Endothelial cell of umbilical vein (primary cell): ENCODE measurements at regions not wholly inside any gene's neighbourhood (a gene's known extent, or its start where the extent isn't known, plus 50 kb on each side); places are given as distances from the start of the nearest gene placed in this dataset.

Source experiments
- BruUV-seq: library from RNA; stranded (reverse); fragments of 400-500 nt; replicated peaks from 2 replicates; lab custom pipeline; 2021; lab: Mats Ljungman, UMichigan
- CTCF ChIA-PET: fragments of 300-600, 350-600 bp; sonication (Branson Sonifier 250); formaldehyde crosslinking; loops from one replicate; lab custom pipeline; 2021; ENCODE audit warnings: antibody characterized with exemption, inconsistent platforms; lab: Charles Lee
- POLR2A ChIA-PET: fragments of 300-600, 350-600 bp; sonication (Branson Sonifier 250); formaldehyde crosslinking; loops from one replicate; lab custom pipeline; 2021; ENCODE audit warnings: antibody characterized with exemption, inconsistent platforms; lab: Charles Lee
- DNase-seq: peaks from one replicate; pipeline ENCODE4 v3.0.0-alpha.2; 2011; ENCODE audit warnings: low read depth, low spot score
- FAIRE-seq: peaks from 2 replicates; lab custom pipeline; 2011; peaks lifted over from hg19 to GRCh38; lab: Jason Lieb, UNC
- H2AFZ ChIP-seq: 2 replicates; pipeline ENCODE4 v1.6.0; 2012; ENCODE audit warnings: low read depth, low read length, control low read depth, inconsistent platforms
- H3K27ac ChIP-seq: 2 replicates; pipeline ENCODE4 v1.5.1; 2011; ENCODE audit warnings: low read depth, mild to moderate bottlenecking, control low read depth, low read length, moderate library complexity; ENCODE audit not compliant: insufficient read depth
- H3K27me3 ChIP-seq, 2 experiments: 2 replicates each; pipeline versions ENCODE4 v1.6.0 to v1.6.1; 2011; ENCODE audit warnings: low read length in 2 of 2, mixed read lengths in 1 of 2; ENCODE audit not compliant: control insufficient read depth in 2 of 2, insufficient read depth in 2 of 2
- H3K36me3 ChIP-seq, 2 experiments: 2 replicates in 1 of 2; 3 replicates in 1 of 2; pipeline ENCODE4 v1.5.1; 2011; ENCODE audit warnings: low read length in 2 of 2, mild to moderate bottlenecking in 1 of 2, moderate library complexity in 1 of 2; ENCODE audit not compliant: control insufficient read depth in 2 of 2, insufficient read depth in 2 of 2; ENCODE audit errors: extremely low read depth in 1 of 2
- H3K4me1 ChIP-seq: 3 replicates; pipeline ENCODE4 v1.5.1; 2011; ENCODE audit warnings: mild to moderate bottlenecking, low read length; ENCODE audit not compliant: control insufficient read depth, insufficient read depth; ENCODE audit errors: extremely low read depth
- H3K4me2 ChIP-seq: 2 replicates; pipeline ENCODE4 v1.6.1; 2011; ENCODE audit warnings: low read length, control low read depth, mixed read lengths; ENCODE audit not compliant: insufficient read depth
- H3K4me3 ChIP-seq, 3 experiments: fragments of 200-600 bp in 1 of 3; sonication (generic), shearing (Covaris generic) in 1 of 3; replicated peaks in 1 of 3; 2 replicates each; pipeline ENCODE4 v1.5.1; 2011 to 2016; ENCODE audit warnings: control low read depth in 3 of 3, low read length in 3 of 3, mild to moderate bottlenecking in 2 of 3, inconsistent platforms in 1 of 3, low read depth in 1 of 3, moderate library complexity in 1 of 3; ENCODE audit not compliant: insufficient read depth in 1 of 3
- H3K79me2 ChIP-seq: 2 replicates; pipeline ENCODE4 v1.6.0; 2012; ENCODE audit warnings: low read length, inconsistent platforms; ENCODE audit not compliant: control insufficient read depth, insufficient read depth
- H3K9ac ChIP-seq: replicated peaks from 2 replicates; pipeline ENCODE3; 2011; ENCODE audit warnings: low read length, control low read depth; ENCODE audit not compliant: insufficient read depth; ENCODE audit errors: extremely low read depth
- H3K9me1 ChIP-seq: replicated peaks from 3 replicates; pipeline ENCODE4 v1.6.0; 2011; ENCODE audit warnings: mild to moderate bottlenecking, low read length; ENCODE audit not compliant: control insufficient read depth, insufficient read depth; ENCODE audit errors: extremely low read depth
- H3K9me3 ChIP-seq: replicated peaks from 2 replicates; pipeline ENCODE4 v1.5.1; 2012; ENCODE audit warnings: low read length, inconsistent platforms; ENCODE audit not compliant: control insufficient read depth, insufficient read depth
- H4K20me1 ChIP-seq: replicated peaks from 2 replicates; pipeline ENCODE3; 2011; ENCODE audit warnings: mild to moderate bottlenecking, low read length; ENCODE audit not compliant: control insufficient read depth, insufficient read depth; ENCODE audit errors: extremely low read depth
- EZH2 ChIP-seq: IDR thresholded peaks from 2 replicates; pipeline ENCODE4 v1.6.1; 2012; ENCODE audit warnings: borderline replicate concordance, low read depth, mild to moderate bottlenecking, moderate library complexity, low read length, inconsistent platforms; ENCODE audit not compliant: severe bottlenecking
- FOS ChIP-seq: IDR thresholded peaks from 2 replicates; pipeline ENCODE4 v1.6.1; 2011; ENCODE audit warnings: mild to moderate bottlenecking, low read length, moderate library complexity, borderline replicate concordance; ENCODE audit not compliant: insufficient read depth
- GATA2 ChIP-seq: IDR thresholded peaks from 2 replicates; pipeline ENCODE4 v1.7.0; 2011; ENCODE audit warnings: low read depth, mild to moderate bottlenecking, moderate library complexity, mixed read lengths, low read length; ENCODE audit not compliant: insufficient read length, insufficient read depth
- JUN ChIP-seq: IDR thresholded peaks from 2 replicates; pipeline ENCODE4 v1.6.1; 2011; ENCODE audit warnings: borderline replicate concordance, low read depth; ENCODE audit not compliant: insufficient read length, insufficient read depth
- MAX ChIP-seq: IDR thresholded peaks from 2 replicates; pipeline ENCODE4 v1.6.1; 2011; ENCODE audit not compliant: insufficient read depth, insufficient read length
- MYC ChIP-seq: IDR thresholded peaks from one replicate; pipeline ENCODE4 v1.6.1; 2011; ENCODE audit warnings: mild to moderate bottlenecking, low read depth, low read length
- POLR2A ChIP-seq: IDR thresholded peaks from 2 replicates; pipeline ENCODE4 v1.6.1; 2012; ENCODE audit warnings: low read depth, mild to moderate bottlenecking, control low read depth, low read length
- POLR2AphosphoS5 ChIP-seq: IDR thresholded peaks from 2 replicates; pipeline ENCODE4 v1.6.1; 2012; ENCODE audit warnings: low read depth, mild to moderate bottlenecking, control low read depth, low read length, moderate library complexity; ENCODE audit not compliant: insufficient read depth
- dilution Hi-C: fragments of 300-500 bp; cut with MboI; formaldehyde crosslinking; loops from one replicate; pipeline ENCODE4 v1.15.0; 2019; ENCODE audit warnings: low sequenced_read_pairs; ENCODE audit not compliant: extremely low pct_ligation_motif_present
- intact Hi-C: fragments of 100-400 bp; cut with micrococcal nuclease; formaldehyde crosslinking; loops from one replicate; pipeline ENCODE4 v1.10.0; 2022
- TF ChIP-seq, protein P1 (sequence below), 2 donors: IDR thresholded peaks; 1 replicate in 1 of 2; 2 replicates in 1 of 2; pipeline ENCODE4 v1.5.1; 2011; ENCODE audit warnings: low read length in 2 of 2, mild to moderate bottlenecking in 2 of 2, moderate library complexity in 2 of 2, control low read depth in 1 of 2, inconsistent platforms in 1 of 2, low read depth in 1 of 2; ENCODE audit not compliant: insufficient read depth in 1 of 2; ENCODE audit errors: extremely low read depth in 1 of 2

GRCh38 chr4:164412246-164412645, 341.7 kb upstream of the SMIM31 start:
- intact Hi-C loops (no loop called here), dilution Hi-C loops (no loop called here)
- ChIA-PET CTCF (no interaction called here), POLR2A (no interaction called here)
- peaks cover 2% of the 10 kb centered on the region for H3K9me3 ChIP-seq
- H3K36me3 ChIP-seq, result no peaks in the 10 kb centered on the region
- no peak overlapping the region for H2AFZ ChIP-seq
- H3K4me2 ChIP-seq, result no peak overlapping the region
- H3K4me3 ChIP-seq, result no peak overlapping the region
- H4K20me1 ChIP-seq, result no peaks in the 10 kb centered on the region
- H3K27me3 ChIP-seq, result no peaks in the 10 kb centered on the region
- no peaks in the 10 kb centered on the region for H3K4me1 ChIP-seq
- TF ChIP-seq MAX (no peak), GATA2 (no peak), EZH2 (no peak), FOS (no peak), POLR2AphosphoS5 (no peak), MYC (no peak), POLR2A (no peak), JUN (no peak)
- TF ChIP-seq, protein P1, sequence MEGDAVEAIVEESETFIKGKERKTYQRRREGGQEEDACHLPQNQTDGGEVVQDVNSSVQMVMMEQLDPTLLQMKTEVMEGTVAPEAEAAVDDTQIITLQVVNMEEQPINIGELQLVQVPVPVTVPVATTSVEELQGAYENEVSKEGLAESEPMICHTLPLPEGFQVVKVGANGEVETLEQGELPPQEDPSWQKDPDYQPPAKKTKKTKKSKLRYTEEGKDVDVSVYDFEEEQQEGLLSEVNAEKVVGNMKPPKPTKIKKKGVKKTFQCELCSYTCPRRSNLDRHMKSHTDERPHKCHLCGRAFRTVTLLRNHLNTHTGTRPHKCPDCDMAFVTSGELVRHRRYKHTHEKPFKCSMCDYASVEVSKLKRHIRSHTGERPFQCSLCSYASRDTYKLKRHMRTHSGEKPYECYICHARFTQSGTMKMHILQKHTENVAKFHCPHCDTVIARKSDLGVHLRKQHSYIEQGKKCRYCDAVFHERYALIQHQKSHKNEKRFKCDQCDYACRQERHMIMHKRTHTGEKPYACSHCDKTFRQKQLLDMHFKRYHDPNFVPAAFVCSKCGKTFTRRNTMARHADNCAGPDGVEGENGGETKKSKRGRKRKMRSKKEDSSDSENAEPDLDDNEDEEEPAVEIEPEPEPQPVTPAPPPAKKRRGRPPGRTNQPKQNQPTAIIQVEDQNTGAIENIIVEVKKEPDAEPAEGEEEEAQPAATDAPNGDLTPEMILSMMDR (IDR thresholded peaks at IDR 0.05; ENCODE audit: extremely low read depth in 1 of 2, insufficient read depth in 1 of 2, low read depth in 1 of 2, low read length in 2 of 2), result no peak
- DNase-seq (no peak), FAIRE-seq (no peak)
- no peak overlapping the region for H3K27ac ChIP-seq
- H3K9me1 ChIP-seq, result no peaks in the 10 kb centered on the region
- H3K9ac ChIP-seq, result no peak overlapping the region
- no TSS peak for BruUV-seq
- H3K79me2 ChIP-seq, result no peaks in the 10 kb centered on the region
